Midbrain (tissue), 1 donor: ENCODE measurements at regions not wholly inside any gene's neighbourhood (a gene's known extent, or its start where the extent isn't known, plus 50 kb on each side); places are given as distances from the start of the nearest gene placed in this dataset.

ENCODE experiments used
- DNase-seq: peaks from one replicate; lab custom pipeline; 2025; lab: John Stamatoyannopoulos, UW

DNA sequence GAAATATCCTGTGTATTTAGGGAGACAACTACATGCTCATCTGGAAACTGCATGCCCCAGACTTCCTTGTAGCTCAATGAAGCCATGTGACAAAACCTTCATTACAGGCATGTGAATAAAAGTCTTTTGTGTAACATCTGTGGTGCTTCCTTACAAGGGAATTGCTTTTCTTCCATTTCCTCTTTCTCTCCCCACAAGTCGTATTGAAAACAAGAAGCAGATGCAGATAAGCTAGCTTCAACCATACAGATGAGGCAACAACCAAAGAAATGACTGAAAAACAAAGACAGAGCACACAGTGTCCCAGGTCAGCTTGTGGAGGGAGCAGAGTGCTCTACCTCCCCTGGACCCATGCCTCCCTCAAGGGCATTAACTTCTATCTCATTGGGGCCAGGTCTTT lies 115.8 kb upstream of the INPP4B start:
- DNase-seq: peak; percentile 33

DNA sequence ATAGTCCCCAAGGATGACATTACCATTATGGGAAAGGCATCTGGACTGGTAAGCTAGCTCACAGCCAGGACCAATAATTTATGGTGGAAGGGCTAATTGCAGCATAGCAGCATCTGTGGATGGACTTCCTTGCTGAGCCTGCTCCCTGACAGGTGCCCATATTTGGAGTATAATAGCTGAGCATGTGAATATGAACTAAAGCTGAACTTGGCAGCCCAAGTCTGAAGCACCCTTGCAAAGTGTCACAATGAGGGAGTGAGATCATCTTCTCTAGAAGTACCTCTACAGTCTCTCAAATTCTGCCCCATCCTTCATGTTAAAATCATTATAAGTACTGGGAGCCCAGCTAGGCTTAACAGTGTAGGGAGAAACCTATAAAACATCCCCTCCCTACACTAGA lies 128.2 kb upstream of the INPP4B start:
- no peak for DNase-seq

DNA sequence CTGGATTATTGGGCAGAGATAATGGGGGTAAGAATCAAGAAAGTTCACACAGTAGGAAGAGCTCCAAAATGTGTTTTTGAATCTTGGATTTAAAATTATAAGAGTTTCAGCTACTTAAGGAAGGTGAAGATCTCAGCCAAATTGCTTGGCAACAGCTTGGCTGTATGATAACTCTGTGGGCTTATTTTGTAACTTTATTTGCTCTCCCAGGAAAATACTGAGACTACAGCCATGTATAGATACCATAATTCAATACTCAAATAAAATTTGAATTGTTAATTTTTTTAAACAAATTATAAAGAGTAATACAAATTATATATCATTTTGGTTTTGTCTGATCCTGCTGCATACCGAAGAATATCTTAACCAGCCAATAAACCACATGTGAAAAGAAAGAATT lies 129.5 kb upstream of the INPP4B start:
- DNase-seq: no peak

DNA sequence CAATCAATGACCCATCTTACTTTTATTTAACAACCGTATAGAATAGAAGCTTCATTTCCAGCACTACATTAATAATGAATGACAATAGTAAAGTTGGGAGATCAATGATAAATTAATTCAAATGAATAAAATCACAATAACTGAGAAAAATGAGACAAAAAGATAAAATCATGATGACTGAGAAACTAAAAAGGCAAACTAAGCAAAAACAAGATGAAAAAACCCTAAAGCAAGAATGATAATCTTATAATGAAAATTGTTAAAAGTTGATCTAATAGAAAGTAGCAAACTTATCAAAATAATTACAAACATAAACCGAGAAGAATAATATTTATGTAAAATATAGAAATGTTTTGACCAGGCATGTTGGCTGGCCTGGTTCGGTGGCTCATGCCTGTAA lies 130.4 kb upstream of the INPP4B start:
- no peak for DNase-seq

DNA sequence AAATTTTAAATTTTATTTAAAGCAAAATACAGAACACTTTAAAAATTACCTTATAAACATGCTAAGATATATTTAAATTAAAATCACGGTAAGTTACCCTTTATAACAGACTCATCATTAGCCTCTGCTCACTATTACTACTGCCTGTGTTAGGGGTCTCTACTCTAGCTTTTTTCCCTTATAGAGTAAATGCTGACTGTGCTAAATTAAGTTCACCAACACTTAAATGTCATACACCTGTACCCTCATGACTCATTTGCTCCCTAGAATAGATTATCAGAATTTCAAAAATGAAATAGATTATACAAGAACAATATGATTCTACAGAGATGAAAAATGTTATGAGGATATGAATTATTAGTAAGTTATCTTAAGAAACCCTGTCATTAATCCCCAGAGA lies 131.1 kb upstream of the INPP4B start:
- DNase-seq: no peak

DNA sequence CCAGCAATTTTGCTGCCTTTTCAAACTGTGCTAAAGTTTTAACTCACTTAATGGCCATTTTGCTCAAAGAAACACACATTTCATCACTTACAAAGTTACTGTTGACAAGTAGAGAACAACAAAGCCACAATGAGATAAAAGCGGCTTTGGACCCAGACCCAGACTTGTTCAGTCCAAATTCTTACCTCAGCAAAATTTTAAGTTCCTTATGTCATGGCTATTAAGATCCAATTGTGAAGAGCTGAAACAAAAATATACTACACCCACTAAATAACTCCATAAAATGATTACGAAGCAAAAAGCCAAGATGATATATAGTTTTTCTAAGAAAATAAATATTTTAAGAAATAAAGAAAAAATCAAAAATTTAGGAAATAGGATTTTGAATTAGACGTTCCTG lies 137.0 kb upstream of the INPP4B start:
- no peak for DNase-seq

DNA sequence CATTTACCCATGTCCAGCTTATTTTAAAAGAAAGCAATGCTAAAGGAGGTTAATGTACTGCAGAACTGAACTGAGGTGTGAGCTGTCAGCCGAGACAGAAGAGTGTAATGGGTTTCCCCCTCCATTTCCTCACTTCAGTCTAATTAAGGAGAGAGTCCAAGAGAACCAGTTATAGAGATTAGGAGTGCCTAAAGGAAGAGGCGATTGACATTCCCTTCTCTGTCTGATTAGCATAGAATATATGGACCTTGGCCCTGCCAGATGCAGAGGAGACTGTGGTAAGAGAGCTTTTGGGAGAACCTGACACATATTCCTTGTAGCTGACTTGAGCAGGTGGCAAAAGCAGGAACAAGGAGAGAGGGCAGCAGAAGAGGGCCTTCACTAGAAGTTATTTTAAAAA lies 137.5 kb upstream of the INPP4B start:
- no peak for DNase-seq

DNA sequence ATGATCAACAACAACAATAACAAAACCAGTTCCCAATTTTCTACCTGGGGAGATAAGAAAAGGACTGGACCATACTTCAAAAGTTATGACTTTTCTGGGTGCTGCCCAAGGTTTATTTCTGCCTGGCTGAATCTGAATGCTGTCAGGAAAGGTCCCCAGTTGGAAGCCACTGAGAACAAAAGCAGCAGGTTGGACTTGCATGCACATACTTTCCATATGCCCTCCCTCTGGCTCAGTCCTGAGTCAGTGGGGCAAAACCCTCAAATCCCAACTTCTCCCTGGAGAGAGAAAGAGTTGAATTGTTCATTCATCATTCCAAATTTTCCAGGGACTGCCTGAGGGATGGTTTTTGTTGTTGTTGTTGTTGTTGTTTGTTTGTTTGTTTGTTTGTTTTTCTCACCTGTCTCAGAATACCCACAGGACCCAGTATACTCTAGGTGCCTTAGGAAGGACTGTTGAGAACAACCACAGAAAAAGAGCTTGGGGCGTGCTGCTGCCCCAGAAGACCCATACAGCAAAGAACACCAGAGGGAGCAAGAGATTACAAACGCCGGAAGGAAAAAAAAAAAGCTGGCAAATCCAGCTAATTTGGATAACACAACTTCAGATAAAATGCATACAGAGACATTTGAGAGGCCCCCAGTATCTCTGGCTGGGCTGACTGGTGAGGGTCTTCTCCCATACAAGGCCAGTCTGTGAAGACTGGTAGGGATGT lies 138.9 kb upstream of the INPP4B start:
- no peak for DNase-seq

DNA sequence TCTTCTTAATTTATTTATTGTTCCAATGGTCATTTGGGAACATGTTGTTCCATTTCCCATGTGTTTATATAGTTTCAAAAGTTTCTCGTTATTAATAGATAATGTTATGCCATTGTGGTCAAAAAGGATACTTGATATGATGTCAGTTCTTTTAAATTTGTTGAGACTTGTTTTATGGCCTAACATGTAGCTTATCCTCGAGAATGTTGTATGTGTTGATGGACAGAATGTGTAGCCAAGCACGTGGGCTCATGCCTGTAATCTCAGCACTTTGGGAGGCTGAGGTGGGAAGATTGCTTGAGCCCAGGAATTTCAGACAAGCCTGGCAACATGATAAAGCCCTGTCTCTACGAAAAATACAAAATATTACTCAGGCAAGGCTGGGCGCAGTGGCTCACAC lies 168.5 kb upstream of the USP38 start:
- DNase-seq: no peak

DNA sequence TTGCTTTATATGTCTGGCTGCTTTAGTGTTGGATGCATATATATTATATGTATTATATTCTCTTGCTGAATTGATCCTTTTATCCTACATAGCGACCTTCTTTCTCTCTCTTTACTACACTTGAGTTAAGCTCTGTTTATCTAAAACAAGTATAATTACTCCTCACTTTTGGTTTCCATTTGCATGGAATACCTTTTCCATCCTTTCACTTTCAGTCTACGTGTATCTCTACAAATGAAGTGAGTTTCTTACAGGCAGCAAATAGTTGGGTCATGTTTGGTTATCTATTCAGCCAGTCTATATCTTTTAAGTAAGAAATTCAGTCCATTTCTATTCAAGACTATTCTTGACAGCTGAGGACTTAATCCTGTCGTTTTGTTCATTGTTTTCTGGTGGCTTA lies 167.5 kb upstream of the USP38 start:
- DNase-seq: no peak

DNA sequence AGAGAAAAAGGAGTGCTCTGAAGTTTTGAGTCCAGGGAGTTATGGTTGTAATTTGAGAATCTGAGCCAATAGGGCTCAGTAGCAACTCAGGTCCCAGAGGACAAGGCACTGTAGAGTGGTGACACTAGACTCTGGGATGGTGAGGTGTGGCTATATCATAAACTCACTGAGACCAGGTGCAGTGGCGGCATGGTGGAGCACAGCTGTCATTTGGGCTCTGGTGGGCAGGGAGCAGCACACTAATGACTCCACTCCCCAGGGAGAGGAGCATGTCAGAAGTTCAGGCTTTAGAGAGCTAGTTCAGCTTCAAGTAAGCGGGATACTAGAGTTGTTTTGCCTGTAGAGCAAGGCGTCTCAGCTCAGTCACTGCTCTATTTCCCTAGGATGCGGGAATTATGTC lies 165.4 kb upstream of the USP38 start:
- DNase-seq: no peak

DNA sequence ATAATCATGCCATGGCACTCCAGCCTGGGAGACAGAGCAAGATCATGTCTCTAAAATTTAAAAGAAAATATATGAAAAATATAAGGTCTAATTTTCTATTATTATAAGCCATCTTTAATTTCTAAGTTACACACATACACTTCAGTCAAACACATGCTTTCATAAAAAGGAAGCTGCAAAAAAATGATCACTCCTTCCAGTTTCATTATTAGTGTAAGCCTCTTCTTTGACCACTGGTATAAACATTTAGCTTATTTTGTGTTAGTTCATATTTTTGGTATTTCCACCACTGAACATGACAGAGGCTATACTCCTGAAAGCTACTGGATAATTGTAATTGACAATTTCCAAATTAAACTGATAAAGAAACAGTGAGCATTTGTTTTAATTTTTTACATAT lies 163.3 kb upstream of the USP38 start:
- DNase-seq: no peak

DNA sequence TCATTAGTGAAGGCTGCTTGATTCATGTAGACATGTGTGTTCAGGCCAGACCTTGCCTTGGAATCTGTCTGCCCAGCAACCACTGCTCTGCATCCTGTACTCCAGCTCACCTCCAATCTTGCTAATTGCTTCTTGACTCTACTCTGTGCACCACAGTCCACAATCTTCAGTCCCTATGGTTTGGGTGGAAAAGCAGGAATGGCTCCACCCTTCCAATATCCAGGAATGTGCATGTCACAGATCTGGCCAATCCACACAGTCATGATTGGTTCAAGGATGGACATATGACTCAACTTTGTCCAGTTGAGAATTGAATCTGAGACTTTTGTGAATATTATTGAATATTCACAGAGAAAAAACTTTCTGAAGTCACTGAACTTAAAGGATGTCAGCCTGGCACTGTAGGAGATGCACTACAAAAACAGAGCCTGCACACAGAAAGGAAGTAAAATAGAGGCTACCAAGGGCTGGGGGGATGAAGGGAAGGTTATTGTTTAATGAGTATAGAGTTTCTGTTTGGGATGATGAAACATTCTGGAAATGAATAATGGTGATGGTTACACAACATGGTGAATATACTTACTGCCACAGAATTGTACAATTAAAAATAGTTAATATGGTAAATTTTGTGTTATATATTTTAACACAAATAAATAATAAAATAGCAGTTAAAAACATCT lies 161.3 kb upstream of the USP38 start:
- no peak for DNase-seq

DNA sequence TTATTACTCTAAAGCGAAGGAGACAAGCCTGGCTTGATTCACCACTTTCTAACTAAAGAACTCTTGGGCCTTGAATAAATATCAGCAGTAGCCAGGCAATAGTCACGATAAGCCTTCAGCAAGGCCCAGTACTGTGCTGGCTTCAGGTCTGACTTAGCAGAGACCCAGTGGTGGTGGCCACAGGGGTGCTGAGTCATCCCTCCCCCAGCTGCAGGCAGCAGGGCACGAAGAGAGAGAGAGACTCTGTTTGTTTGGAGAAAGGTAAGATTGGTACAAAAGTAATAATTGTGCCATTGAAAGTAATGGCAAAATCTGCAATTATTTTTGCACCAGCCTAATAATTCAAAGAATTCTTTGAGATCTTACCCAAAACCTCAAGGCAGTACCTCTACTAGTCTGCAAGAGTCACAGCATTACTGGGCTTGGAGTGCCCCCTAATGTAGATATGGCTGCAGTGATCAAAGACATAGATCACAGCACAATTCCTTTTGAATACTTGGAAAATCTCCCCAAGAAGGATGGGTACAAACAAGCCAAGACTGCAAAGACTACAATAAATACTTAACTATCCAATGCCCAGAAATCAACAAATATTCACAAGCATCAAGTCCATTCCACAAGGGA lies 159.5 kb upstream of the USP38 start:
- peak; percentile 4 for DNase-seq

DNA sequence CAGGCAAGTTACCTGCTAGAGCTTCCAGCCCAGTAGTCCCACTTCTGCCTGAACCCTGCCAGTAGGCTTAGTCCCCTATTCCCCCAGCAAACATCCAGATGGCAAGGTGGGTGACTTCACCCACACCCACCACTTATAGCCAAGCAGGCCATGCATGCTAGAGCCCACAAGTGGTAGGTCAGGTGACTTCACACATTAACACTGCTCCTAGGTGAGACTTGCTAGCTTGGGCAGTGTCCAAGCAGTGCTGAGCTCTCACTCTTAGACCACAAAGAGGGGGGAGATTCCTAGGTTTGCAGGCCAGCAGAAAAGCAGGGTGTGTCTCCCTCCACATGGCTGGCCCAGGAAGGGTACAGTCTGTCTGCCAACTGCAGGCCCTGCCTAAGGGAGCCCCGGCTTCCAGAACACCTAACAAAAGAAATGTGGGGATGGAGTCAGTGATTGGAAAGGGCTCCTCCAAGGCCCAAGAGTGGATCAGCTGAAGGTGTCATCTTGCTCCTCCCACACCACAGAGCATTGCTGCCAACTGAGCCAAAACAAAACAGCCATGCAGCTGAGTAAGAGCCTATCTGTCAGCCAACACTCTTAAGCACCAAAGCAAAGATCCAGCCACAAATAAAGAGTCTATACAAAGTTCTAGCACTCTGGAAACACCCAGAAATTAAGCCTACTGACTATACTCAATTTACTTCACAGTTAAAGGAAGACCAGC lies 158.1 kb upstream of the USP38 start:
- no peak for DNase-seq

DNA sequence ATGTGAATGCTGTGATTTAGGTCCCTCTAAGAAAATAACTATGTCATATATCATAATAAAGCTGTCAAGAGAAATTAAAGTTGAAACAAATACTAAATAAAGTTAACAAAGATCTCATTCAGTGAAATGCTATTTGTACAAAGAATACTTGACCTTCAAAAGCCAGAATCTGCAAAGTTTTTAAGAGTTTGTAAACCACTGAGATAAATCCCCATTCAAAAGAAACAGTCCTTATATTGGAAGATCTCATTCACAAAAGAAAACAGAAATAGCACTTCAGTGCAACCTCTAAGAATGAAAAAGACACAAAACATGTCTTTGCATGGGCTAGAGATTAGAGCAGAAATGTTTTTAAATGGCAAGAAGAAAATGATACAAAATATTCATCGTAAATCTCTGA lies 149.1 kb upstream of the USP38 start:
- no peak for DNase-seq

DNA sequence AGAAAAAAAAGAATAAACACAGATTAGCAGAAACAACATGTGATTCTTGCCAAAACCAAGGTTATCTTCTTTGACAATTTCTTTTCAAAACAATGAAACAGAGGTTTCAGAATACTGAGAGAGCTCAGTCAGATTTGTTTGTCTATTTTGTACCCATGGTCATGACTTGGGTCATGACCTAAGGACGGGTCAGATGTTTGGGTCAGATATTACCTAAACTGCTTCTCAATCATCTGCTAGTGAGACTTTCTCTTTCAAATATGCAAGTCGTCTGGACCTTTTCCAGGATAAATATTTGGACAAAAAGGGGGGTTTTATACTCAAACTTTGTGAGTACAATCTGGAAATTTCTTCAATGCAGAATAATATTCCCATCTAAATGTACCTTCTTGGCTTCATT lies 148.3 kb upstream of the USP38 start:
- DNase-seq: no peak

DNA sequence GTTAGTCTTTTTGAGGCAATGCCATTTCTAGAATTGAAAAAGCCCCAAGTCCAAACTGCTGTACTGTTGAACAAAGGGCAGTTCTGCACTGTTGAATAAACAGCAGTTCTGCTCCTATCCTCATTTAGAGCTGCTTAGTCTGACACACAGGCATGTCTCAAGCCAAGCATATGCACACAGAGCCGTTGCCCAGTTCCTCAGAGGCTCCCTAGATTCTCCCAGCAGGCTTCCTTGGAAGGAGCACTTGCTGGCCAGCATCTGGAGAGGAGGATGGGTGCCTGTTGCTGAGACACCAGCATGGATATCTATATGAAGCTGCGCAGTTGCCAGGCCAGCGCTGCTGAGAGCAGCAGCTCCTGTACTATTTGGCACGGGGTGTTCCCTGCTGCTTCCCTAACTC lies 138.3 kb upstream of the USP38 start:
- peak; percentile 27 for DNase-seq

DNA sequence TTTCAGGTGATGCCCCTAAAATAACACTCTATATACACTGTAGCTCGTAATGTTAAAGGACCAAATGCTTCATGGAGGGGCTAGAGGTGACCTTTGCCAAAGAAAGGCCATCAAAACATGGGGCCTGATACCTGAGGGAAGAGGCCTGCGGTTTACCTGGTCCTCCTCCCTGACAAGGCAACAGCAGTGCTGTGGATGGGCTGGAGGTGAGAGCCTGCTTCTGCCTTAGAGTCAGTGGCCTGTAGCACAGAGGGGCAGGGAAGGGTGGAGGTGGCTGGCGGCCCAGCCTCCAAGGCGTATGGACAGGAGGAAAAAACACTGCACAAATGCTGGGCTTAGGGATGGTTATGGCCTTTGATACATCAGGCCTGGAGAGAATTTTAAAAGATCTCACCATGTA lies 137.8 kb upstream of the USP38 start:
- DNase-seq: no peak

DNA sequence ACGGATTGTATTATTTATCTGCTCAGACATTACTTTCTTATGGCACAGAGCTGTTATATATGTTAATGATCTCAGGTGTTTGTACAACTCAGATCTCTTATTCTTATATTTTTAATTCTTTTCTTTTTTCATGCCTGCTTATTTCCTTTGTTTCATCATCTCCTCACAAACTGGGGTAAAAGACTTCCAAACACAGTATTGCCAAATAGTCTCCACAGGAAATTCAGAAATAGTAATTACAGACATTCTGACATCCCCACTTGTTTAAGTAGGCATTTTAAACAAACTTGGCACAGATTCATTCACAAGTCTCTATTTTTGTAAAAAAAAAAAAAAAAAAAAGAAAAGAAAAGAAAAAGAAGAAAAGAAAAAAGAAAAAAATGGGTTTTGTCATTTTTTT lies 129.7 kb upstream of the USP38 start:
- no peak for DNase-seq

DNA sequence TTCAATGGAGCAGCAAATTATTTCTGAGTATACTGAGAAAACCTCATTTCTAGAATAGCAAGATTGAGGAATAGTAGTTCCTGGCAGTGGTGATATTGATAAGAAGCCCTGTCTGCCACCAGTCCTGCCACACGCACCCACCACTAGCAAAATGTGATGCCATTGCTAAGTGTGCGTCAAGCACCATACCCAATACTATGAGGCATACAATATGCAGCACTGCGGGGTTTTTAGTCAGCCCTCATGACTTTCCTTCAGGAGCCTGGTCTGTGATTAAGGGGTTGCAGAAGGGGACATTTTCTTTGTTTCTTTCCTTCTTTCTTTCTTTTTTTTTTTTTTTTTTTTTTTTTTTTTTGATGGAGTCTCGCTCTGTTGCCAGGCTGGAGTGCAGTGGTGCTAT lies 128.7 kb upstream of the USP38 start:
- DNase-seq: no peak

DNA sequence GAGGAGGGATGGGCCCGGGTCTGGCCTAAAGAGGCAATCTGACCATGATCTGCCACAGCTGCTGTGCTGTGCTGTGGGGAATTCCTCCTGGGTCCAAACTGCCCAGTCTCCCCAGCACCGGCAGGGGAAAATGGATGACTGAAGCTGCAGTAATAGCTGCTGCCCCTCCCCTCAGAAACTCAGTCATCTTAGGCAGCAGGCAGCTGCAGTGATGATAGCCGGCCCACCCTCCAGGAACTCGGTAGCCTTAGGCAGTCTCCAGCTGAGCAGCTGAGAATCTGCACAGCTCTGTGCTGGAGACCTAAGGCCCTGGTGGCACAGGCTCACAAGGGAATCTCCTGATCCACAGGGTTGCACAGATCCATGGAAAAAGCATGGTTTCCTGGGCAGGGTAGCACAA lies 113.4 kb upstream of the USP38 start:
- no peak for DNase-seq

DNA sequence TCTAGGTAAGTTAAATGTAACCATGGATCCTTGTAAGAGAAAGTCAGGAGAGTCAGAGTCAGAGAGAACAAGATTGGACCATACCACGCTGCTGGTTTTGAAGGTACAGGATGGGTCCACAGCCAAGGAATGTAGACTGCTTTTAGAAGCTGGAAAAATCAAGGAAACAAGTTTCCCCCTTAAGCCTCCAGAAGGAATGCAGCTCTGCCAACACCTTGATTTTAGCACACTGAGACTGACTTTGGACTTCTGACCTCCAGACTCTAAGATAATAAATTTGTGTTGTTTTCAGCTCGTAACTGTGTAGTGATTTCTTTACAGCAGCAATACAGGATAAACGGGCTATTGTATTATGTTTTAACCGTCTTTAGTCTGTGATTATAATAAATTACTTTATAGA lies 108.0 kb upstream of the USP38 start:
- DNase-seq: no peak
